GM23338 (cell line): ENCODE measurements at regions not wholly inside any gene's neighbourhood (a gene's known extent, or its start where the extent isn't known, plus 50 kb on each side); places are given as distances from the start of the nearest gene placed in this dataset.

Source experiments
- ATAC-seq: fragments of 200-7000 bp; cut with Tn5 transposase; 3 replicates; pipeline ENCODE4 v1.9.1; 2020
- DNase-seq: peaks from one replicate; pipeline ENCODE4 v3.0.0-alpha.2; 2015; ENCODE audit warnings: low spot score
- H2AFZ ChIP-seq: fragments of 200-600 bp; sonication (generic); 2 replicates; pipeline ENCODE4 v1.8.0; 2016; ENCODE audit warnings: antibody characterized with exemption, mild to moderate bottlenecking, moderate library complexity
- H3F3A ChIP-seq: fragments of 200-600 bp; sonication (generic); replicated peaks from 2 replicates; pipeline ENCODE4 v1.8.0; 2017; ENCODE audit warnings: antibody characterized with exemption, mixed run types, low read depth
- H3K27ac ChIP-seq: fragments of 200-600 bp; sonication (generic); 2 replicates; pipeline ENCODE4 v1.6.1; 2016; ENCODE audit warnings: low read depth
- H3K27me3 ChIP-seq: fragments of 200-600 bp; sonication (generic); 2 replicates; pipeline ENCODE4 v1.8.0; 2016; ENCODE audit warnings: mild to moderate bottlenecking, mixed run types, moderate library complexity; ENCODE audit not compliant: insufficient read depth
- H3K36me3 ChIP-seq: fragments of 200-600 bp; sonication (generic); 2 replicates; pipeline ENCODE4 v1.8.0; 2016; ENCODE audit warnings: mild to moderate bottlenecking; ENCODE audit not compliant: insufficient read depth
- H3K4me1 ChIP-seq: fragments of 200-600 bp; sonication (generic); 2 replicates; pipeline ENCODE4 v1.8.0; 2016; ENCODE audit warnings: mild to moderate bottlenecking, moderate library complexity; ENCODE audit not compliant: insufficient read depth
- H3K4me2 ChIP-seq: fragments of 200-600 bp; sonication (generic); 2 replicates; pipeline ENCODE4 v1.7.1; 2017; ENCODE audit warnings: mixed run types
- H3K4me3 ChIP-seq: fragments of 200-600 bp; sonication (generic); 2 replicates; pipeline ENCODE4 v1.6.1; 2016; ENCODE audit warnings: mixed run types
- H3K79me2 ChIP-seq: fragments of 200-600 bp; sonication (generic); replicated peaks from 2 replicates; pipeline ENCODE4 v1.8.0; 2017; ENCODE audit warnings: mild to moderate bottlenecking; ENCODE audit not compliant: insufficient read depth
- H3K9me2 ChIP-seq: fragments of 200-600 bp; sonication (generic); 2 replicates; pipeline ENCODE4 v1.8.0; 2017; ENCODE audit not compliant: insufficient read depth
- H4K20me1 ChIP-seq: fragments of 200-600 bp; sonication (generic); replicated peaks from 2 replicates; pipeline ENCODE4 v1.8.0; 2017; ENCODE audit warnings: mild to moderate bottlenecking; ENCODE audit not compliant: insufficient read depth
- H3K27ac Mint-ChIP-seq: 2 replicates; pipeline ENCODE4 v1.8.0; 2020; ENCODE audit warnings: inconsistent platforms, mild to moderate bottlenecking, moderate library complexity, mixed read lengths
- H3K27me3 Mint-ChIP-seq: 3 replicates; pipeline ENCODE4 v1.8.0; 2022; ENCODE audit warnings: low read depth, mild to moderate bottlenecking, moderate library complexity, mixed read lengths, inconsistent platforms; ENCODE audit not compliant: insufficient read depth, poor library complexity
- H3K36me3 Mint-ChIP-seq: 3 replicates; pipeline ENCODE4 v1.8.0; 2021; ENCODE audit warnings: low read depth, mild to moderate bottlenecking, inconsistent platforms, moderate library complexity, mixed read lengths
- H3K4me1 Mint-ChIP-seq: 3 replicates; pipeline ENCODE4 v1.8.0; 2020; ENCODE audit warnings: mild to moderate bottlenecking, inconsistent platforms, mixed read lengths
- H3K4me3 Mint-ChIP-seq: 3 replicates; pipeline ENCODE4 v1.8.0; 2021; ENCODE audit warnings: moderate library complexity, mild to moderate bottlenecking, inconsistent platforms, mixed read lengths
- H3K9me3 Mint-ChIP-seq: 3 replicates; pipeline ENCODE4 v1.8.0; 2020; ENCODE audit warnings: moderate library complexity, mild to moderate bottlenecking, inconsistent platforms, mixed read lengths
- CREB1 ChIP-seq: fragments of 250-450 bp; sonication (Bioruptor Pico); IDR thresholded peaks from 2 replicates; pipeline ENCODE4 v1.5.0; 2020; ENCODE audit warnings: low read depth, mild to moderate bottlenecking, moderate library complexity
- EZH2 ChIP-seq: fragments of 200-600 bp; sonication (generic); IDR thresholded peaks from one replicate; pipeline ENCODE4 v1.8.0; 2017; ENCODE audit warnings: antibody characterized with exemption, mild to moderate bottlenecking, low read depth; ENCODE audit not compliant: unreplicated experiment
- EZH2phosphoT487 ChIP-seq: fragments of 200-600 bp; sonication (generic); IDR thresholded peaks from one replicate; pipeline ENCODE4 v1.8.1; 2018; ENCODE audit warnings: antibody characterized with exemption; ENCODE audit not compliant: unreplicated experiment
- JUNB ChIP-seq: IDR thresholded peaks from one replicate; pipeline ENCODE4 v1.6.1; 2016; ENCODE audit warnings: antibody characterized with exemption; ENCODE audit not compliant: unreplicated experiment
- NANOG ChIP-seq: IDR thresholded peaks from 2 replicates; pipeline ENCODE4 v1.6.1; 2016; ENCODE audit warnings: antibody characterized with exemption, borderline replicate concordance
- POLR2AphosphoS5 ChIP-seq: IDR thresholded peaks from 2 replicates; pipeline ENCODE4 v1.6.1; 2016; ENCODE audit warnings: antibody characterized with exemption, low read depth
- ZNF114 ChIP-seq: fragments of 250-450 bp; sonication (Bioruptor Pico); IDR thresholded peaks from 2 replicates; pipeline ENCODE4 v1.5.0; 2020; ENCODE audit warnings: mild to moderate bottlenecking, moderate library complexity
- ZNF331 ChIP-seq: fragments of 250-450 bp; sonication (Bioruptor Pico); IDR thresholded peaks from 2 replicates; pipeline ENCODE4 v1.5.0; 2020; ENCODE audit warnings: low read depth, mild to moderate bottlenecking, moderate library complexity
- TF ChIP-seq, protein P1 (sequence below): fragments of 250-450 bp; sonication (Bioruptor Pico); IDR thresholded peaks from 2 replicates; pipeline ENCODE4 v1.5.0; 2020; ENCODE audit warnings: mild to moderate bottlenecking, moderate library complexity
- TF ChIP-seq, protein P2 (sequence below), 2 experiments: fragments of 200-600 bp in 1 of 2; sonication (generic) in 1 of 2; conservative IDR thresholded peaks; 2 replicates each; pipeline versions ENCODE4 v1.5.1 to v1.6.1; 2016 to 2017; ENCODE audit warnings: antibody characterized with exemption in 2 of 2, low read depth in 2 of 2, mild to moderate bottlenecking in 2 of 2, moderate library complexity in 1 of 2
- TF ChIP-seq, protein P3 (sequence below): IDR thresholded peaks from one replicate; pipeline ENCODE4 v1.6.1; 2018; ENCODE audit warnings: antibody characterized with exemption; ENCODE audit not compliant: unreplicated experiment
- TF ChIP-seq, protein P4 (sequence below): IDR thresholded peaks from 2 replicates; pipeline ENCODE4 v1.6.1; 2016; ENCODE audit warnings: antibody characterized with exemption

DNA sequence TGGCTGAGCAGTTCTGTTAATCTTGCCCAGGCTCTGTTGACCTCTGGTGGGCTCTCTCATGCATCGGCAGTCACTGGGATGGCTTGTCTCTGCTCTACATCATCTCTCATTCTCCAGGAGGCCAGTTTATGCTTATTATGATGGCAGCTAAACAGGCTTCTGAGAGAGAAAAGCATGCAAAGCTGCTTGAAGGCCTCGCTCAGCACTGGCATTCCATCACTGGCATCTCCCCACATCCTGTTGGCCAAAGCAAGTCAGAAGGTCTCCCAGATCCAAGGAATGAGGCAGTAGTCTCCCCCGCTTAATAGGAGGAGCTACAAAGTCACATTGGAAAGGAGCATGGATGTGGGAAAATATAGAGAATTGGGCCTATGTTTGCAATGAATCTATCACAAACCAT, 212.6 kb downstream of the ZNF621 start:
- Histone ChIP-seq H3K4me3 (no peak overlapping the region), H3K4me1 (no peaks in the 10 kb centered on the region), H3K27me3 (no peaks in the 10 kb centered on the region), H3F3A (no peaks in the 10 kb centered on the region), H3K9me2 (peaks cover 7% of the 10 kb centered on the region), H3K36me3 (no peaks in the 10 kb centered on the region), H3K79me2 (no peaks in the 10 kb centered on the region), H3K4me2 (no peak overlapping the region), H2AFZ (no peak overlapping the region), H4K20me1 (no peaks in the 10 kb centered on the region), H3K27ac (no peak overlapping the region)
- no peak for TF ChIP-seq NANOG
- TF ChIP-seq, protein P1, sequence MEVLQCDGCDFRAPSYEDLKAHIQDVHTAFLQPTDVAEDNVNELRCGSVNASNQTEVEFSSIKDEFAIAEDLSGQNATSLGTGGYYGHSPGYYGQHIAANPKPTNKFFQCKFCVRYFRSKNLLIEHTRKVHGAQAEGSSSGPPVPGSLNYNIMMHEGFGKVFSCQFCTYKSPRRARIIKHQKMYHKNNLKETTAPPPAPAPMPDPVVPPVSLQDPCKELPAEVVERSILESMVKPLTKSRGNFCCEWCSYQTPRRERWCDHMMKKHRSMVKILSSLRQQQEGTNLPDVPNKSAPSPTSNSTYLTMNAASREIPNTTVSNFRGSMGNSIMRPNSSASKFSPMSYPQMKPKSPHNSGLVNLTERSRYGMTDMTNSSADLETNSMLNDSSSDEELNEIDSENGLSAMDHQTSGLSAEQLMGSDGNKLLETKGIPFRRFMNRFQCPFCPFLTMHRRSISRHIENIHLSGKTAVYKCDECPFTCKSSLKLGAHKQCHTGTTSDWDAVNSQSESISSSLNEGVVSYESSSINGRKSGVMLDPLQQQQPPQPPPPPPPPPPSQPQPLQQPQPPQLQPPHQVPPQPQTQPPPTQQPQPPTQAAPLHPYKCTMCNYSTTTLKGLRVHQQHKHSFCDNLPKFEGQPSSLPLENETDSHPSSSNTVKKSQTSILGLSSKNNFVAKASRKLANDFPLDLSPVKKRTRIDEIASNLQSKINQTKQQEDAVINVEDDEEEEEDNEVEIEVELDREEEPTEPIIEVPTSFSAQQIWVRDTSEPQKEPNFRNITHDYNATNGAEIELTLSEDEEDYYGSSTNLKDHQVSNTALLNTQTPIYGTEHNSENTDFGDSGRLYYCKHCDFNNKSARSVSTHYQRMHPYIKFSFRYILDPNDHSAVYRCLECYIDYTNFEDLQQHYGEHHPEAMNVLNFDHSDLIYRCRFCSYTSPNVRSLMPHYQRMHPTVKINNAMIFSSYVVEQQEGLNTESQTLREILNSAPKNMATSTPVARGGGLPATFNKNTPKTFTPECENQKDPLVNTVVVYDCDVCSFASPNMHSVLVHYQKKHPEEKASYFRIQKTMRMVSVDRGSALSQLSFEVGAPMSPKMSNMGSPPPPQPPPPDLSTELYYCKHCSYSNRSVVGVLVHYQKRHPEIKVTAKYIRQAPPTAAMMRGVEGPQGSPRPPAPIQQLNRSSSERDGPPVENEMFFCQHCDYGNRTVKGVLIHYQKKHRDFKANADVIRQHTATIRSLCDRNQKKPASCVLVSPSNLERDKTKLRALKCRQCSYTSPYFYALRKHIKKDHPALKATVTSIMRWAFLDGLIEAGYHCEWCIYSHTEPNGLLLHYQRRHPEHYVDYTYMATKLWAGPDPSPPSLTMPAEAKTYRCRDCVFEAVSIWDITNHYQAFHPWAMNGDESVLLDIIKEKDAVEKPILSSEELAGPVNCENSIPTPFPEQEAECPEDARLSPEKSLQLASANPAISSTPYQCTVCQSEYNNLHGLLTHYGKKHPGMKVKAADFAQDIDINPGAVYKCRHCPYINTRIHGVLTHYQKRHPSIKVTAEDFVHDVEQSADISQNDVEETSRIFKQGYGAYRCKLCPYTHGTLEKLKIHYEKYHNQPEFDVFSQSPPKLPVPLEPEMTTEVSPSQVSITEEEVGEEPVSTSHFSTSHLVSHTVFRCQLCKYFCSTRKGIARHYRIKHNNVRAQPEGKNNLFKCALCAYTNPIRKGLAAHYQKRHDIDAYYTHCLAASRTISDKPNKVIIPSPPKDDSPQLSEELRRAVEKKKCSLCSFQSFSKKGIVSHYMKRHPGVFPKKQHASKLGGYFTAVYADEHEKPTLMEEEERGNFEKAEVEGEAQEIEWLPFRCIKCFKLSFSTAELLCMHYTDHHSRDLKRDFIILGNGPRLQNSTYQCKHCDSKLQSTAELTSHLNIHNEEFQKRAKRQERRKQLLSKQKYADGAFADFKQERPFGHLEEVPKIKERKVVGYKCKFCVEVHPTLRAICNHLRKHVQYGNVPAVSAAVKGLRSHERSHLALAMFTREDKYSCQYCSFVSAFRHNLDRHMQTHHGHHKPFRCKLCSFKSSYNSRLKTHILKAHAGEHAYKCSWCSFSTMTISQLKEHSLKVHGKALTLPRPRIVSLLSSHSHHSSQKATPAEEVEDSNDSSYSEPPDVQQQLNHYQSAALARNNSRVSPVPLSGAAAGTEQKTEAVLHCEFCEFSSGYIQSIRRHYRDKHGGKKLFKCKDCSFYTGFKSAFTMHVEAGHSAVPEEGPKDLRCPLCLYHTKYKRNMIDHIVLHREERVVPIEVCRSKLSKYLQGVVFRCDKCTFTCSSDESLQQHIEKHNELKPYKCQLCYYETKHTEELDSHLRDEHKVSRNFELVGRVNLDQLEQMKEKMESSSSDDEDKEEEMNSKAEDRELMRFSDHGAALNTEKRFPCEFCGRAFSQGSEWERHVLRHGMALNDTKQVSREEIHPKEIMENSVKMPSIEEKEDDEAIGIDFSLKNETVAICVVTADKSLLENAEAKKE: no peak
- no peak for TF ChIP-seq ZNF114
- no peak for TF ChIP-seq ZNF331 (CRISPR knock-in tag)
- TF ChIP-seq CREB1 (CRISPR knock-in tag): no peak
- TF ChIP-seq POLR2AphosphoS5: no peak
- no peak for TF ChIP-seq JUNB
- TF ChIP-seq, protein P2, sequence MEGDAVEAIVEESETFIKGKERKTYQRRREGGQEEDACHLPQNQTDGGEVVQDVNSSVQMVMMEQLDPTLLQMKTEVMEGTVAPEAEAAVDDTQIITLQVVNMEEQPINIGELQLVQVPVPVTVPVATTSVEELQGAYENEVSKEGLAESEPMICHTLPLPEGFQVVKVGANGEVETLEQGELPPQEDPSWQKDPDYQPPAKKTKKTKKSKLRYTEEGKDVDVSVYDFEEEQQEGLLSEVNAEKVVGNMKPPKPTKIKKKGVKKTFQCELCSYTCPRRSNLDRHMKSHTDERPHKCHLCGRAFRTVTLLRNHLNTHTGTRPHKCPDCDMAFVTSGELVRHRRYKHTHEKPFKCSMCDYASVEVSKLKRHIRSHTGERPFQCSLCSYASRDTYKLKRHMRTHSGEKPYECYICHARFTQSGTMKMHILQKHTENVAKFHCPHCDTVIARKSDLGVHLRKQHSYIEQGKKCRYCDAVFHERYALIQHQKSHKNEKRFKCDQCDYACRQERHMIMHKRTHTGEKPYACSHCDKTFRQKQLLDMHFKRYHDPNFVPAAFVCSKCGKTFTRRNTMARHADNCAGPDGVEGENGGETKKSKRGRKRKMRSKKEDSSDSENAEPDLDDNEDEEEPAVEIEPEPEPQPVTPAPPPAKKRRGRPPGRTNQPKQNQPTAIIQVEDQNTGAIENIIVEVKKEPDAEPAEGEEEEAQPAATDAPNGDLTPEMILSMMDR (conservative IDR thresholded peaks at IDR 0.05; ENCODE audit: low read depth in 2 of 2): no peak; a peak in 1 of 4 replicates
- no peak for TF ChIP-seq EZH2
- TF ChIP-seq, protein P3, sequence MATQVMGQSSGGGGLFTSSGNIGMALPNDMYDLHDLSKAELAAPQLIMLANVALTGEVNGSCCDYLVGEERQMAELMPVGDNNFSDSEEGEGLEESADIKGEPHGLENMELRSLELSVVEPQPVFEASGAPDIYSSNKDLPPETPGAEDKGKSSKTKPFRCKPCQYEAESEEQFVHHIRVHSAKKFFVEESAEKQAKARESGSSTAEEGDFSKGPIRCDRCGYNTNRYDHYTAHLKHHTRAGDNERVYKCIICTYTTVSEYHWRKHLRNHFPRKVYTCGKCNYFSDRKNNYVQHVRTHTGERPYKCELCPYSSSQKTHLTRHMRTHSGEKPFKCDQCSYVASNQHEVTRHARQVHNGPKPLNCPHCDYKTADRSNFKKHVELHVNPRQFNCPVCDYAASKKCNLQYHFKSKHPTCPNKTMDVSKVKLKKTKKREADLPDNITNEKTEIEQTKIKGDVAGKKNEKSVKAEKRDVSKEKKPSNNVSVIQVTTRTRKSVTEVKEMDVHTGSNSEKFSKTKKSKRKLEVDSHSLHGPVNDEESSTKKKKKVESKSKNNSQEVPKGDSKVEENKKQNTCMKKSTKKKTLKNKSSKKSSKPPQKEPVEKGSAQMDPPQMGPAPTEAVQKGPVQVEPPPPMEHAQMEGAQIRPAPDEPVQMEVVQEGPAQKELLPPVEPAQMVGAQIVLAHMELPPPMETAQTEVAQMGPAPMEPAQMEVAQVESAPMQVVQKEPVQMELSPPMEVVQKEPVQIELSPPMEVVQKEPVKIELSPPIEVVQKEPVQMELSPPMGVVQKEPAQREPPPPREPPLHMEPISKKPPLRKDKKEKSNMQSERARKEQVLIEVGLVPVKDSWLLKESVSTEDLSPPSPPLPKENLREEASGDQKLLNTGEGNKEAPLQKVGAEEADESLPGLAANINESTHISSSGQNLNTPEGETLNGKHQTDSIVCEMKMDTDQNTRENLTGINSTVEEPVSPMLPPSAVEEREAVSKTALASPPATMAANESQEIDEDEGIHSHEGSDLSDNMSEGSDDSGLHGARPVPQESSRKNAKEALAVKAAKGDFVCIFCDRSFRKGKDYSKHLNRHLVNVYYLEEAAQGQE: no peak
- no peak for TF ChIP-seq EZH2phosphoT487
- TF ChIP-seq, protein P4, sequence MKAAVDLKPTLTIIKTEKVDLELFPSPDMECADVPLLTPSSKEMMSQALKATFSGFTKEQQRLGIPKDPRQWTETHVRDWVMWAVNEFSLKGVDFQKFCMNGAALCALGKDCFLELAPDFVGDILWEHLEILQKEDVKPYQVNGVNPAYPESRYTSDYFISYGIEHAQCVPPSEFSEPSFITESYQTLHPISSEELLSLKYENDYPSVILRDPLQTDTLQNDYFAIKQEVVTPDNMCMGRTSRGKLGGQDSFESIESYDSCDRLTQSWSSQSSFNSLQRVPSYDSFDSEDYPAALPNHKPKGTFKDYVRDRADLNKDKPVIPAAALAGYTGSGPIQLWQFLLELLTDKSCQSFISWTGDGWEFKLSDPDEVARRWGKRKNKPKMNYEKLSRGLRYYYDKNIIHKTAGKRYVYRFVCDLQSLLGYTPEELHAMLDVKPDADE: no peak
- no peaks in the 10 kb centered on the region for H3K36me3 Mint-ChIP-seq
- no peak for ATAC-seq
- H3K9me3 Mint-ChIP-seq: no peaks in the 10 kb centered on the region
- H3K27me3 Mint-ChIP-seq: peaks cover 2% of the 10 kb centered on the region
- DNase-seq: no peak
- no peak overlapping the region for H3K27ac Mint-ChIP-seq
- peaks cover 7% of the 10 kb centered on the region for H3K4me1 Mint-ChIP-seq
- no peak overlapping the region for H3K4me3 Mint-ChIP-seq
